ENCODE measurements at regions not wholly inside any gene's neighbourhood (a gene's known extent, or its start where the extent isn't known, plus 50 kb on each side); places are given as distances from the start of the nearest gene placed in this dataset.

GRCh38 chr5:8682381-8682780, 813.4 kb downstream of the MTRR start:
- TF ChIP-seq CTCF (IDR thresholded peaks at IDR 0.05; ENCODE audit: low read depth, low read length, poor library complexity, severe bottlenecking) (no peak), EZH2phosphoT487 (IDR thresholded peaks at IDR 0.05; ENCODE audit: borderline replicate concordance, low read length) (no peak)
